HepG2 (cell line): ENCODE measurements at regions not wholly inside any gene's neighbourhood (a gene's known extent, or its start where the extent isn't known, plus 50 kb on each side); places are given as distances from the start of the nearest gene placed in this dataset.

Experiments used
- ATAD3A ChIP-seq: sonication (generic); formaldehyde crosslinking; IDR thresholded peaks from 2 replicates; pipeline ENCODE4 v1.4.0; 2020; ENCODE audit warnings: missing genetic modification reagents
- CHCHD3 ChIP-seq: sonication (generic); formaldehyde crosslinking; IDR thresholded peaks from 2 replicates; pipeline ENCODE4 v1.8.0; 2022; ENCODE audit warnings: mild to moderate bottlenecking, missing genetic modification reagents, moderate library complexity
- KLF16 ChIP-seq, 2 experiments: sonication (generic) in 1 of 2; formaldehyde crosslinking in 1 of 2; IDR thresholded peaks; 2 replicates each; pipeline versions ENCODE4 v1.6.1 to v1.8.0; 2016 to 2023; ENCODE audit warnings: missing genetic modification reagents in 2 of 2, missing compliant biosample characterization in 1 of 2
- MAFG ChIP-seq: sonication (generic); formaldehyde crosslinking; IDR thresholded peaks from 2 replicates; pipeline ENCODE4 v1.5.1; 2020; ENCODE audit warnings: mild to moderate bottlenecking, missing genetic modification reagents
- SMARCE1 ChIP-seq: fragments of 450-650 bp; IDR thresholded peaks from 2 replicates; pipeline ENCODE4 v1.6.1; 2017; ENCODE audit warnings: borderline replicate concordance
- ZNF124 ChIP-seq: sonication (generic); formaldehyde crosslinking; IDR thresholded peaks from 2 replicates; pipeline ENCODE4 v1.4.0; 2020; ENCODE audit warnings: missing genetic modification reagents
- ZNF816 ChIP-seq: sonication (generic); formaldehyde crosslinking; IDR thresholded peaks from 2 replicates; pipeline ENCODE4 v1.8.0; 2022; ENCODE audit warnings: missing genetic modification reagents, mild to moderate bottlenecking, borderline replicate concordance
- TF ChIP-seq, protein P1 (sequence below), 2 experiments: fragments of 450-650 bp in 1 of 2; sonication (generic) in 1 of 2; formaldehyde crosslinking in 1 of 2; IDR thresholded peaks; 2 replicates each; pipeline versions ENCODE4 v1.6.1 to v1.8.0; 2016 to 2022; ENCODE audit warnings: antibody characterized with exemption in 1 of 2, mild to moderate bottlenecking in 1 of 2, missing genetic modification reagents in 1 of 2
- TF ChIP-seq, protein P2 (sequence below): sonication (generic); formaldehyde crosslinking; IDR thresholded peaks from 2 replicates; pipeline ENCODE4 v1.5.0; 2020; ENCODE audit warnings: mild to moderate bottlenecking, missing genetic modification reagents
- TF ChIP-seq, protein P3 (sequence below): sonication (generic); formaldehyde crosslinking; IDR thresholded peaks from 2 replicates; pipeline ENCODE4 v1.9.0; 2021; ENCODE audit warnings: mild to moderate bottlenecking, missing genetic modification reagents
- TF ChIP-seq, protein P4 (sequence below): IDR thresholded peaks from 2 replicates; pipeline ENCODE4 v1.6.1; 2016; ENCODE audit warnings: mild to moderate bottlenecking, missing biosample characterization, missing genetic modification reagents

DNA sequence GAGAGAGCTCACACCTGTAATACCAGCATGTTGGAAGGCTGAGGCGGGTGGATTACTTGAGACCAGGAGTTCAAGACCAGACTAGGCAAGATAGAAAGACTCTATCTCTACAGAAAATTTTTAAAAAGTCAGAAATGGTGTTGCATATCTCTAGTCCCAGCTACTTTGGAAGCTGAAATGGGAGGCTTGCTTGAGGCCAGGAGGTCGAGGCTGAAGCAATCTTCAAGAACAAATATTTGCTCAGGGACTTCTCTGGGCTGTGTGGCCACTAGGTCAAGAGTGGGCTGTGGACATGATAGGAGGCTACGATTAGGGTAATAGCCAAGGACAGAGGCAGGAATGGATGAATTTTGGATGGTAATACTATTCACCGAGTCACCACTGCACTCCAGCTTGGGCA, 135.8 kb upstream of the PEG3 start (continued):
- TF ChIP-seq ZNF124 (CRISPR knock-in tag) (no peak), MAFG (CRISPR knock-in tag) (no peak), SMARCE1 (no peak), CHCHD3 (CRISPR knock-in tag) (no peak), ATAD3A (no peak), ZNF816 (0 out of 2 replicates have a peak, but pooled peaks have one; percentile 12), KLF16 (CRISPR knock-in tag; IDR thresholded peaks at IDR 0.05) (peak in 1 of 2 experiments; percentile 53; a peak in 1 of 4 replicates)
- TF ChIP-seq, protein P1, sequence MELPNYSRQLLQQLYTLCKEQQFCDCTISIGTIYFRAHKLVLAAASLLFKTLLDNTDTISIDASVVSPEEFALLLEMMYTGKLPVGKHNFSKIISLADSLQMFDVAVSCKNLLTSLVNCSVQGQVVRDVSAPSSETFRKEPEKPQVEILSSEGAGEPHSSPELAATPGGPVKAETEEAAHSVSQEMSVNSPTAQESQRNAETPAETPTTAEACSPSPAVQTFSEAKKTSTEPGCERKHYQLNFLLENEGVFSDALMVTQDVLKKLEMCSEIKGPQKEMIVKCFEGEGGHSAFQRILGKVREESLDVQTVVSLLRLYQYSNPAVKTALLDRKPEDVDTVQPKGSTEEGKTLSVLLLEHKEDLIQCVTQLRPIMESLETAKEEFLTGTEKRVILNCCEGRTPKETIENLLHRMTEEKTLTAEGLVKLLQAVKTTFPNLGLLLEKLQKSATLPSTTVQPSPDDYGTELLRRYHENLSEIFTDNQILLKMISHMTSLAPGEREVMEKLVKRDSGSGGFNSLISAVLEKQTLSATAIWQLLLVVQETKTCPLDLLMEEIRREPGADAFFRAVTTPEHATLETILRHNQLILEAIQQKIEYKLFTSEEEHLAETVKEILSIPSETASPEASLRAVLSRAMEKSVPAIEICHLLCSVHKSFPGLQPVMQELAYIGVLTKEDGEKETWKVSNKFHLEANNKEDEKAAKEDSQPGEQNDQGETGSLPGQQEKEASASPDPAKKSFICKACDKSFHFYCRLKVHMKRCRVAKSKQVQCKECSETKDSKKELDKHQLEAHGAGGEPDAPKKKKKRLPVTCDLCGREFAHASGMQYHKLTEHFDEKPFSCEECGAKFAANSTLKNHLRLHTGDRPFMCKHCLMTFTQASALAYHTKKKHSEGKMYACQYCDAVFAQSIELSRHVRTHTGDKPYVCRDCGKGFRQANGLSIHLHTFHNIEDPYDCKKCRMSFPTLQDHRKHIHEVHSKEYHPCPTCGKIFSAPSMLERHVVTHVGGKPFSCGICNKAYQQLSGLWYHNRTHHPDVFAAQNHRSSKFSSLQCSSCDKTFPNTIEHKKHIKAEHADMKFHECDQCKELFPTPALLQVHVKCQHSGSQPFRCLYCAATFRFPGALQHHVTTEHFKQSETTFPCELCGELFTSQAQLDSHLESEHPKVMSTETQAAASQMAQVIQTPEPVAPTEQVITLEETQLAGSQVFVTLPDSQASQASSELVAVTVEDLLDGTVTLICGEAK (IDR thresholded peaks at IDR 0.05) = no peak
- TF ChIP-seq, protein P1 (CRISPR knock-in tag; IDR thresholded peaks at IDR 0.05) = no peak
- TF ChIP-seq, protein P2, sequence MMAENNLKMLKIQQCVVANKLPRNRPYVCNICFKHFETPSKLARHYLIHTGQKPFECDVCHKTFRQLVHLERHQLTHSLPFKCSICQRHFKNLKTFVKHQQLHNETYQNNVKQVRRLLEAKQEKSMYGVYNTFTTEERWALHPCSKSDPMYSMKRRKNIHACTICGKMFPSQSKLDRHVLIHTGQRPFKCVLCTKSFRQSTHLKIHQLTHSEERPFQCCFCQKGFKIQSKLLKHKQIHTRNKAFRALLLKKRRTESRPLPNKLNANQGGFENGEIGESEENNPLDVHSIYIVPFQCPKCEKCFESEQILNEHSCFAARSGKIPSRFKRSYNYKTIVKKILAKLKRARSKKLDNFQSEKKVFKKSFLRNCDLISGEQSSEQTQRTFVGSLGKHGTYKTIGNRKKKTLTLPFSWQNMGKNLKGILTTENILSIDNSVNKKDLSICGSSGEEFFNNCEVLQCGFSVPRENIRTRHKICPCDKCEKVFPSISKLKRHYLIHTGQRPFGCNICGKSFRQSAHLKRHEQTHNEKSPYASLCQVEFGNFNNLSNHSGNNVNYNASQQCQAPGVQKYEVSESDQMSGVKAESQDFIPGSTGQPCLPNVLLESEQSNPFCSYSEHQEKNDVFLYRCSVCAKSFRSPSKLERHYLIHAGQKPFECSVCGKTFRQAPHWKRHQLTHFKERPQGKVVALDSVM (CRISPR knock-in tag) = peak; percentile 96
- TF ChIP-seq, protein P3, sequence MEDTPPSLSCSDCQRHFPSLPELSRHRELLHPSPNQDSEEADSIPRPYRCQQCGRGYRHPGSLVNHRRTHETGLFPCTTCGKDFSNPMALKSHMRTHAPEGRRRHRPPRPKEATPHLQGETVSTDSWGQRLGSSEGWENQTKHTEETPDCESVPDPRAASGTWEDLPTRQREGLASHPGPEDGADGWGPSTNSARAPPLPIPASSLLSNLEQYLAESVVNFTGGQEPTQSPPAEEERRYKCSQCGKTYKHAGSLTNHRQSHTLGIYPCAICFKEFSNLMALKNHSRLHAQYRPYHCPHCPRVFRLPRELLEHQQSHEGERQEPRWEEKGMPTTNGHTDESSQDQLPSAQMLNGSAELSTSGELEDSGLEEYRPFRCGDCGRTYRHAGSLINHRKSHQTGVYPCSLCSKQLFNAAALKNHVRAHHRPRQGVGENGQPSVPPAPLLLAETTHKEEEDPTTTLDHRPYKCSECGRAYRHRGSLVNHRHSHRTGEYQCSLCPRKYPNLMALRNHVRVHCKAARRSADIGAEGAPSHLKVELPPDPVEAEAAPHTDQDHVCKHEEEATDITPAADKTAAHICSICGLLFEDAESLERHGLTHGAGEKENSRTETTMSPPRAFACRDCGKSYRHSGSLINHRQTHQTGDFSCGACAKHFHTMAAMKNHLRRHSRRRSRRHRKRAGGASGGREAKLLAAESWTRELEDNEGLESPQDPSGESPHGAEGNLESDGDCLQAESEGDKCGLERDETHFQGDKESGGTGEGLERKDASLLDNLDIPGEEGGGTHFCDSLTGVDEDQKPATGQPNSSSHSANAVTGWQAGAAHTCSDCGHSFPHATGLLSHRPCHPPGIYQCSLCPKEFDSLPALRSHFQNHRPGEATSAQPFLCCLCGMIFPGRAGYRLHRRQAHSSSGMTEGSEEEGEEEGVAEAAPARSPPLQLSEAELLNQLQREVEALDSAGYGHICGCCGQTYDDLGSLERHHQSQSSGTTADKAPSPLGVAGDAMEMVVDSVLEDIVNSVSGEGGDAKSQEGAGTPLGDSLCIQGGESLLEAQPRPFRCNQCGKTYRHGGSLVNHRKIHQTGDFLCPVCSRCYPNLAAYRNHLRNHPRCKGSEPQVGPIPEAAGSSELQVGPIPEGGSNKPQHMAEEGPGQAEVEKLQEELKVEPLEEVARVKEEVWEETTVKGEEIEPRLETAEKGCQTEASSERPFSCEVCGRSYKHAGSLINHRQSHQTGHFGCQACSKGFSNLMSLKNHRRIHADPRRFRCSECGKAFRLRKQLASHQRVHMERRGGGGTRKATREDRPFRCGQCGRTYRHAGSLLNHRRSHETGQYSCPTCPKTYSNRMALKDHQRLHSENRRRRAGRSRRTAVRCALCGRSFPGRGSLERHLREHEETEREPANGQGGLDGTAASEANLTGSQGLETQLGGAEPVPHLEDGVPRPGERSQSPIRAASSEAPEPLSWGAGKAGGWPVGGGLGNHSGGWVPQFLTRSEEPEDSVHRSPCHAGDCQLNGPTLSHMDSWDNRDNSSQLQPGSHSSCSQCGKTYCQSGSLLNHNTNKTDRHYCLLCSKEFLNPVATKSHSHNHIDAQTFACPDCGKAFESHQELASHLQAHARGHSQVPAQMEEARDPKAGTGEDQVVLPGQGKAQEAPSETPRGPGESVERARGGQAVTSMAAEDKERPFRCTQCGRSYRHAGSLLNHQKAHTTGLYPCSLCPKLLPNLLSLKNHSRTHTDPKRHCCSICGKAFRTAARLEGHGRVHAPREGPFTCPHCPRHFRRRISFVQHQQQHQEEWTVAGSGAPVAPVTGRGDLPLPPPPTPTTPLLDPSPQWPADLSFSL (CRISPR knock-in tag) = no peak
- TF ChIP-seq, protein P4, sequence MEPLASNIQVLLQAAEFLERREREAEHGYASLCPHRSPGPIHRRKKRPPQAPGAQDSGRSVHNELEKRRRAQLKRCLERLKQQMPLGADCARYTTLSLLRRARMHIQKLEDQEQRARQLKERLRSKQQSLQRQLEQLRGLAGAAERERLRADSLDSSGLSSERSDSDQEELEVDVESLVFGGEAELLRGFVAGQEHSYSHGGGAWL (CRISPR knock-in tag) = no peak
